ENCODE measurements at regions not wholly inside any gene's neighbourhood (a gene's known extent, or its start where the extent isn't known, plus 50 kb on each side); places are given as distances from the start of the nearest gene placed in this dataset.

DNA sequence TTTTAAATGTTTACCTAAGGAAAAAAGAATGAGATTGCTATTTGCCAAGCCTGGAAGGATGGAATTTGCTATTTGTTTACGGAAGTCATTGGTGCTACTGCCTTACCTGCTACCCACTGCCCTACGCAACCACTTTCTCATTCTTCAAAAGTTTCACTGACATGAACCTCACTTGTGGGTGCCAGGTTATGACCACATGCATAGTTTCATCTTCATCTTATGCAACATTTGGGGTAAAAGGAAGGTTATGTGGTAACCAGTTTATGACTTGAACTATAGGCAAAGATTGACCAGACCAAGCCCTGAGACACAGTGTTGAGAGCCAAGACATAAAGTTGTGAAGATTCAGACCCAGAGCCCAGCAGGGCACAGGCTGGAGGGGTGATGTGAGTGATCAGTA, 142.5 kb downstream of the LACC1 start:
- DNase-seq (ENCODE audit: low read depth) = no peak

DNA sequence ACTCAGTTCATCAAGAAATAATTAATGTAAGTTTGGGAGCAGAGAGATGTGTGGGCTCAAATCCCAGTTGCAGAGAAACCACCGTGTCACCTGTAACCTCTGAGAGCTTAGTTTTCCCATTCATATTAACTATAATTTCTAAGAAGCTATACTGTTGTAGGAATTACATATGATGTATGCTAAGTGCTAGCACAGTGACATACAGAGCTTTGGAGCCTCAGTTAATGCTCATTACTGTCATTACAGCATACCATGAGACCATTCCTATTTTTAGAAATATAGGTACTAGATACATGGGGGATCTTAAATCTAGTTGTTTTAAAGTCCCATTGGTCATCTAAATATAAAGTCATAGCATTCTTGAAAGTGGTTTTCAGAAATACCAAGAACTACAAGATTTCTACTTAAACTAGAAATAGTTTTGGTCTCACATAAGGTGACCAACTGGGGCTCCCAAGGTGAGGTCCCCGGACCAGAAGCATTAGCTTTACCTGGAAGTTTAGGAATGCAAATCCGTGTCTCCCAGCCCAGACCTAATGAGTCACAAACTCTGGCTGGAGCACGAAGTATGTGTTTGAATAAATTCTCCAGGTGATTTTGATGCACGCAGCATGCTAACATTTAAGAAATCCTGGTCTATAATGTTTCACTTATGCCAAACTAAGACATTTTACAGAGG, 144.6 kb downstream of the LACC1 start:
- DNase-seq (ENCODE audit: low read depth) = no peak

DNA sequence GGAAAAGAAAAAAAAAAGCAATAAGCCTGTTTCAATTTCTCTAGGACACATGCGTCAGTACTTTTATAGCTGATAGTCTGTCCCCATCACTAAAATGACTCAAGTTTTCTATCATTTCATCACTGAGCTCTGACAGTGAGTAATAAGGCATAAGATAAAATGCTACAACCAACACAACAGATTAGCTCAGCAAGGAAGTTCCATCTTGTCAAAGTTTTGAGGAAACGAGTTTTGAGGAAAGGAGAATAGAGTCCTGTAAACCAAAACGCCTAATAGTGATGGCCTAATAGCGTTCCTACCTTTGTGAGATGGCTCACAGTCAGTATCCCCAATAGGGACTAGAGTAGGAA, 145.1 kb downstream of the LACC1 start:
- no peak for DNase-seq (ENCODE audit: low read depth)

GRCh38 chr13:44026194-44026593, 146.5 kb downstream of the LACC1 start:
- DNase-seq (ENCODE audit: low read depth) = no peak

DNA sequence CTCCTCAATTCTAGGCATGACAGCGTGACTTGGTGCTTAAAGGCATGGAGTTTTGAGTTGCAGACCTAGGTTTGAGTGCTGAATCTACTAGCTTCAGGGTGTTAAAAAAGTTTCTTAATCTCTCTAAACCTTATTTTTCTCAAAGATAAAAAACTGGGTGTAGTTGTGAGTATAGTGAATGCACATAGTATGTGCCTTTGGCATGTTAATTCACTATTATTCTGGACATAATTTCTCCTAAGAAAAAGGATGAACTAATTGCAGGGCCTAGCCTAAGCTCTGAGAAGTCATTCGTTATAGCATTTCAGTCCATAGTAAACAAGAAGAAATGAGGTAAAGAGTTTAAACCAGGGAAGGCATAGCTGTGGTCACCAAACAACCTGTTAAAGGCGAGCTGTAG, 149.0 kb downstream of the LACC1 start:
- DNase-seq (ENCODE audit: low read depth) = no peak

DNA sequence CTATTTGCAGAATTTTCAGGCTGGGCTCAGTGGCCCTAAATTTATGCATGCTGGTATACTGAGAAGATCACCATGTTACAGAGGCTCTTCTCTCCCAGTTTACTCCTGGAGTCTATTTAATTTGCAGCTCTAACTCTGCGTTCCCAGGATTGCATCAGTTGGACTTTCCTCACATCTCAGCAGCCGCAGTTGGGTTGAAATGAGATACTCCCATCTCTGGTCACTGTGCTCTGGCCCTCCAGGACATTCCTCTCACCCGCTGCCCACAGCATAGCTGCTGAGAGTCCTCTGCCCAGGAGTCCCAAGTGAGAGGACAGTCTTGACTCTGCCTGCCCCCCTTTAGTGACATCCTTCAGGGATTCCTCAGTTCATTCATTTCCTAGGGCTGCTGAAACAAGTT, 150.9 kb downstream of the LACC1 start:
- no peak for DNase-seq (ENCODE audit: low read depth)

GRCh38 chr13:44031555-44031954, 151.9 kb downstream of the LACC1 start:
- DNase-seq (ENCODE audit: low read depth) = no peak

- DNase-seq (ENCODE audit: low read depth) = no peak
Observed at GRCh38 chr13:44032802-44033201, 153.1 kb downstream of the LACC1 start.

DNA sequence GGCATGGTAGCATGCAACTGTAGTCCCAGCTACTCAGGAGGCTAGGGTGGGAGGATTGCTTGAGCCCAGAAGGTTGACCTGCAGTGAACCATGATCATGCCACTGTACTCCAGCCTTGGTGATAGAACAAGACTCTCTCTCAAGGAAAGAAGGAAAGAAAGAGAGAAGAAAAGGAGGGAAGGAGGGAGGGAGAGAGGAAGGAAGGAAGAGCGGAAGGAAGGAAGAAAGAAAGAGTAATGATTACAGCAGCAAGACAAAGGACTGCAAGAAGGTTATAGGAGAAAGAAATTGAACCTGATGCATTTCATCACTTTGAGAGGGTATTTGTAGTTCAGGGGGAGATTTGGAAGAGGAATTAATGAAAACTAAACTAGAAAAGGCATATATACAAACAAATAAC, 155.7 kb downstream of the LACC1 start:
- no peak for DNase-seq (ENCODE audit: low read depth)

GRCh38 chr13:44040070-44040817, 160.5 kb downstream of the LACC1 start:
- no peak for DNase-seq (ENCODE audit: low read depth)

- no peak for DNase-seq (ENCODE audit: low read depth)
Observed at GRCh38 chr13:44040818-44041100, 161.1 kb downstream of the LACC1 start.

GRCh38 chr13:44044547-44045179, 165.0 kb downstream of the LACC1 start:
- DNase-seq (ENCODE audit: low read depth) = no peak

DNA sequence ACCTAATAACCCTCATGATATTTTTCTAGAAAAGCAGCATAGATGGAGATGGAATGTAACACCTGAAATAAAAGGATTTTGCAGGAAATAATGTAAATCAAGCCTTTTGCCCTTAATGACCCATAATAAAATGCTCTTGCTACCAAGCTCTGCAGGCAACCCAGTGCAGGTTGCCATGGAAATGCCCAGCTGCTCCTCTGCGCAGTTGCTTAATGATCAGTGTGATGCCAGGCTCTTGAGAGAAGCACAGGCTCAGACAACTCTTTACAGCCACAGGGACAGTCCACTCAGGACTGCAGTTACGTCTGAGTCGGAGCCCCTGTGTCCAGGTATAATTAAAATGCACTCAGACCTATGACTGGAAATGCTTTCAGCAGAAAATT, 165.5 kb downstream of the LACC1 start:
- no peak for DNase-seq (ENCODE audit: low read depth)

DNA sequence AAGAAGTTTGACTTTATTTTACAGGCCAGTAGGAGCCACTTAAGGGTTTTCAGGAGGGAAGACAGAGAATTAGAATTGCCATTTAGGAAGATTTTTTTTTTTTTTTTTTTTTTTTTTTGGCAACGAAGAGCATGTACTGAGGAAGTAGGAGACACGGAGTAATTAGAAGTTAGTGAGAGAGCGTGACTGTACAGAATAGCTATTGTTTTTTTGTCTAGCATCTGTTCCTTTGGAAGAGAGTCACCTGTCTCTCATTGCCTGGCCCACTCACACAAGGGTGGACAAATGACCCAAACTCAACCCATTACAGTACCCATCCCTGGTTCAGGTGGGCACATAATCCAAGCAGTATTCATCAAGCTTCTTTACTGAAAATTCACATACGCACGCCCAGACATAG, 166.7 kb downstream of the LACC1 start:
- no peak for DNase-seq (ENCODE audit: low read depth)

DNA sequence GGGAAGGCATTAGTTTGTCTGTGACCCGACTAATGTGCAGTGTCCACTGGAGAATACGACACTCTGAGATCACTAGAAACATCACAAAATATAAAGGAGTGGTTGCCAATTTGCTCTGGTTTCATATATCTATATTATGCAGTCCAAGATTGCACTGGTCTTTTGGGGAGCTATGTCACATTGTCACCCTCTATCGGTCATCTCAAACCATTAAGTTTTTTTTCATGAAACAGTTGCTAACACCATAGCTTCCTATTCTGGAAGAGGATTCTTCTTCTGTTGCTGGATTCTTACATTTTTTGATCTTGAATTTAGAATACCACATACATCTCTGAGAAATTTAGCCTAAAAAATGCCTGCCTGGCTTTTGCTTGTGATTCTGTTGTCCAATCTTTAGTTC, 168.6 kb downstream of the LACC1 start:
- no peak for DNase-seq (ENCODE audit: low read depth)

DNA sequence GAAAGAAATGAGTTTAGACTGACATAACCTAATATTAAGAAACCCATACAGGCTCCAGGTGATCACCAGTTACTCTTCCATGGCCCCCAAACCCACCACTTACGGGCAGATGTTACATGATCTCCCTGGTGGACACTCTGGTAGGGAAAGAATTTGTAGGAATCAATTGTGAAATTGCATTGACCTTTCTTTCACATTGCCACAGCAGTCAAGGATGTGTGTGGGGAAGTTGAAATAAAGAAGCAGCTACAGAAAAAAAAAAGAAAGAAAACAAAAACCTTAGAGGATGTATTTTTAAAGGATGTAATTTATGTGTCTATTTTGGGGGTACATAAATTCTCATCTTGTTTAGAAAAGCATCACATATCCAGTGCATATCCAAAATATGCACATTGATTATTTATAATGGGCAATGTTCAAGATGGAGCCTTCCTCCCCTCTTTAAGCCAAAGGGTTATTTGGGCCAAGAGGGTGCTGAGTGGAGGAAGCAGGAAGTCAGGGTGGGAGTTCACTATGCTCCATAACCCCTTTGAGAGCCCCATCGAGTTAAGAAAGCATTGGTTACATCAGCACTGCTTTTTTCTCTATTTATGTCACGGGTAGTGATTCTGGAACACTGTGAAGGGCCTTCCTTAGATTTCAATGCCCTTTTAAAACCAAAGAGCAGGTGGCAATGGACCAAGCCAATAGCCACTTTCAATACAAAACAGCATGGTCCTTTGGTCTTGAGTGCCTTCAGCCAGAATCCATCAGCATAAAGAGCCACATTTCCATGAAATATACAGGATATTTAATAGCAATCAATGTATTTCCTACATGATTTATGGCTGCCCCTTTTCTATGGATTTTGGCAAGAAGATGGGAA, 169.6 kb downstream of the LACC1 start:
- DNase-seq (ENCODE audit: low read depth) = no peak

GRCh38 chr13:44050450-44051063, 170.9 kb downstream of the LACC1 start:
- DNase-seq (ENCODE audit: low read depth) = no peak

- DNase-seq (ENCODE audit: low read depth) = no peak
Observed at GRCh38 chr13:44051405-44051804, 171.7 kb downstream of the LACC1 start.

- DNase-seq (ENCODE audit: low read depth) = no peak
Observed at GRCh38 chr13:44051918-44052675, 172.4 kb downstream of the LACC1 start.

DNA sequence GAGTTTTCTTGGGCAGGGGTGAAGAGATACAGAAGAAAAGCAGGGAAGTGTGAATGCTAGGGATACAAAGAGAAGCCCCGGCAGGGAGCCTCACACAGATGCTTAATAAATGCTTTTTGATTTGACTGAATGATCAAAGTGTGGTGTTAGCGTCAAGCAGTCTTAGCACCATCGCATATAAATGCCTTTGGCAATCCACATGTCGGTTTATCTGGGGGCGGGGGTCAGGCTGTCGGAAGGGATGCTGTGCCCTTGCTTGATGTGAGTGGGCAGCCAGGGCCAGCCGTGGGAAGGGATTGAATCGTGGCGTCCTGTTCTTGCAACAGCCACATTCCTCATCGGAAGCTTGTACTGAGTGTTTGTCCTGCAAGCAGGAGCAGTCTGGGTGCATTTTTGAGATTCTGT, 173.1 kb downstream of the LACC1 start:
- DNase-seq (ENCODE audit: low read depth) = no peak

DNA sequence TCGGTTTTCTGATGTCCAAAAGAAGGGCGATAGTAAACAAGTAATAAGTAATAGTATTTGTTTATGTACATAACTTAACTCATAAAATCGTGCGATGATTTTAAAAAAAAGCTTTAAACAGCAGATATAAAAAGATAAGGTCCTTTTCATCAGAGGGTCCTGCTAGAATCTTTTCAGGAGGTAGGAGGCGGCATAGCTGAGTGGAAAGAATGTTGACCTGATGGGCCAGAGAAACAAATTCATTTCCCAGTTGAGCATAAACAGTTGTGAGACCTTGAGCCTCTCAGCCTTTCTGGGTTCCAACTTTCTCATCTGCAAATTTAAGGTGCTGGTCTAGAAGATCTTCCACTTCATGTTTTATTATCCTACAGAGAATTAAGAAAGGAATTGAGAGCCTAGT, 173.5 kb downstream of the LACC1 start:
- no peak for DNase-seq (ENCODE audit: low read depth)

GRCh38 chr13:44054525-44054924, 174.8 kb downstream of the LACC1 start:
- DNase-seq (ENCODE audit: low read depth) = no peak
